Lung (tissue), 11 donors: ENCODE measurements at regions not wholly inside any gene's neighbourhood (a gene's known extent, or its start where the extent isn't known, plus 50 kb on each side); places are given as distances from the start of the nearest gene placed in this dataset.

Experiments
- ATAC-seq: fragments of 200-7000 bp; cut with Tn5 transposase; one replicate; pipeline ENCODE4 v1.9.1; 2020; ENCODE audit warnings: moderate number of reproducible peaks; ENCODE audit not compliant: insufficient read depth, low FRiP score
- DNase-seq, 3 donors: peaks; one replicate each; pipeline ENCODE4 v3.0.0-alpha.2; 2013 to 2017
- H3K27ac ChIP-seq, 2 donors: one replicate each; pipeline ENCODE4 v1.5.1; 2013; ENCODE audit warnings: mild to moderate bottlenecking in 2 of 2, moderate library complexity in 2 of 2, control low read depth in 1 of 2, inconsistent platforms in 1 of 2, low read depth in 1 of 2, low read length in 1 of 2
- H3K27me3 ChIP-seq, 3 donors: one replicate each; pipeline ENCODE4 v1.5.1; 2013; ENCODE audit warnings: low read length in 2 of 3; ENCODE audit not compliant: control insufficient read depth in 3 of 3, insufficient read depth in 3 of 3
- H3K36me3 ChIP-seq, 4 donors: one replicate each; pipeline ENCODE4 v1.5.1; 2013; ENCODE audit warnings: low read length in 4 of 4, mild to moderate bottlenecking in 1 of 4, moderate library complexity in 1 of 4; ENCODE audit not compliant: control insufficient read depth in 4 of 4, insufficient read depth in 4 of 4
- H3K4me1 ChIP-seq, 5 donors: one replicate each; pipeline ENCODE4 v1.5.1; 2013; ENCODE audit warnings: low read length in 5 of 5, mild to moderate bottlenecking in 2 of 5, moderate library complexity in 1 of 5; ENCODE audit not compliant: control insufficient read depth in 5 of 5, insufficient read depth in 5 of 5
- H3K4me3 ChIP-seq: one replicate; pipeline ENCODE4 v1.5.1; 2013; ENCODE audit warnings: mild to moderate bottlenecking, control low read depth, moderate library complexity
- H3K9ac ChIP-seq, 2 donors: one replicate each; pipeline ENCODE4 v1.5.1; 2013; ENCODE audit warnings: low read length in 2 of 2, control low read depth in 1 of 2; ENCODE audit not compliant: insufficient read depth in 1 of 2
- H3K9me3 ChIP-seq, 4 donors: one replicate each; pipeline ENCODE4 v1.5.1; 2013; ENCODE audit warnings: low read length in 3 of 4, mild to moderate bottlenecking in 1 of 4, moderate library complexity in 1 of 4; ENCODE audit not compliant: control insufficient read depth in 4 of 4, insufficient read depth in 3 of 4
- WGBS, 2 donors: extraction: QIAGEN DNeasy Blood & Tissue Kit; methylation state at CpG; one replicate each; pipeline ENCODE4 v1.1.7; 2013; 5-methylcytosine and 5-hydroxymethylcytosine counted together
- TF ChIP-seq, protein P1 (sequence below): IDR thresholded peaks from 2 replicates; pipeline ENCODE4 v1.5.1; 2012; ENCODE audit warnings: mild to moderate bottlenecking; ENCODE audit errors: control extremely low read depth, extremely low read depth
- donor health status: control.
- donor health status: control.
- donor health status: Bipolar disorder and iron deficiency.
- donor health status: healthy.
- donor health status: DM: yes; HTN: yes; CAD: no.

DNA sequence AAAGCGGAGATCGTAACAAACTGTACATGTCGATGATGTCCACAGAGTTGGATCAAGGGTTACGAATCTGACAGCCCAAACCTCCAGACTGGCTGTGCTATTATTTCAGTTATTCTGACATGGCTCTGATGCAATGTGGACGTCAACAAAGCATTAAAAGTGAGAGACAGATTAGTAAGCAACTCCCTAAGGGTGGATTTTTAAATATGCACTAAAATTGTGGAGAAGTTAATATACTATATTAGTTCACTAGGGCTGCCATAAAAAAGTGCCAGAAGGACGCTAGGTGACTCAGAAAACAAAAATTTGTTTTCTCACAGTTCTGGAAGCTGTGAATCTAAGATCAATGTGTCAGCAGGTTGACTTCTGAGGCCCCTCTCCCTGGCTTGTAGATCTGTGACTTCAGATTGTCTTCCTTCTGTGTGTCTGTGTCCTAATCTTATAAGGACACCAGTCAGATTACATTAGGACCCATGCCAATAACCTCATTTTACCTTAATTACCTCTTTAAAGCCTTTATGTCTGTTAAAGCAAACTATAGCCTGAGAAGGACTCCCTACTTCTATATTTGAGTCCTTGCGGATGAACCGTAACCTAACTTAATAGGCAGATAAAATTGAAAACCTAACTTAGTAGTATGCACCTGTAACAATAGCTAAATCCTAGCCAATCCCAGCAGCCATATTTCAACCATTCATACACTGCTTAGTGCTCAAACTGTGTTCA lies 66.0 kb upstream of the BACH1 start:
- no peak overlapping the region for H3K4me3 ChIP-seq
- H3K9me3 ChIP-seq, result peaks cover 0 to 2% (median 0%) of the 10 kb centered on the region in 4 donors
- H3K27ac ChIP-seq, result no peak overlapping the region
- TF ChIP-seq, protein P1, sequence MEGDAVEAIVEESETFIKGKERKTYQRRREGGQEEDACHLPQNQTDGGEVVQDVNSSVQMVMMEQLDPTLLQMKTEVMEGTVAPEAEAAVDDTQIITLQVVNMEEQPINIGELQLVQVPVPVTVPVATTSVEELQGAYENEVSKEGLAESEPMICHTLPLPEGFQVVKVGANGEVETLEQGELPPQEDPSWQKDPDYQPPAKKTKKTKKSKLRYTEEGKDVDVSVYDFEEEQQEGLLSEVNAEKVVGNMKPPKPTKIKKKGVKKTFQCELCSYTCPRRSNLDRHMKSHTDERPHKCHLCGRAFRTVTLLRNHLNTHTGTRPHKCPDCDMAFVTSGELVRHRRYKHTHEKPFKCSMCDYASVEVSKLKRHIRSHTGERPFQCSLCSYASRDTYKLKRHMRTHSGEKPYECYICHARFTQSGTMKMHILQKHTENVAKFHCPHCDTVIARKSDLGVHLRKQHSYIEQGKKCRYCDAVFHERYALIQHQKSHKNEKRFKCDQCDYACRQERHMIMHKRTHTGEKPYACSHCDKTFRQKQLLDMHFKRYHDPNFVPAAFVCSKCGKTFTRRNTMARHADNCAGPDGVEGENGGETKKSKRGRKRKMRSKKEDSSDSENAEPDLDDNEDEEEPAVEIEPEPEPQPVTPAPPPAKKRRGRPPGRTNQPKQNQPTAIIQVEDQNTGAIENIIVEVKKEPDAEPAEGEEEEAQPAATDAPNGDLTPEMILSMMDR, result no peak
- no peaks in the 10 kb centered on the region for H3K36me3 ChIP-seq
- DNase-seq, result no peak
- no peaks in the 10 kb centered on the region for H3K27me3 ChIP-seq
- H3K4me1 ChIP-seq, result peaks cover 0 to 16% (median 2%) of the 10 kb centered on the region in 5 donors
- 90 to 92% methylated on average over 8 of the region's 8 CpGs for WGBS, 2 donors
- ATAC-seq, result no peak
- H3K9ac ChIP-seq, result no peak overlapping the region

DNA sequence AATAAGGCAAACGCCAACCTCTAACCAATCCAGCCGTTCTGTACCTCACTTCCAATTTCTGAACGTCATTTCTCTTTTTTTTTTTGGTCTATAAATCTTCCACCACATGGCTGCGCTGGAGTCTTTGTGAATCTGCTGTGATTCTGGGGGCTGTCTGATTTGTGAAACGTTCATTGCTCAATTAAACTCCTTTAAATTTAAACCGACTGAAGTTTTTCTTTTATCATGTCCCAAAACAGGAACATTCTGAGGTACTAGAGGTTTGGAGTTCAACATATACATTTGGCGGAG lies 65.5 kb upstream of the BACH1 start:
- Histone ChIP-seq H3K9ac (no peak overlapping the region), H3K36me3 (no peaks in the 10 kb centered on the region), H3K9me3 (peaks cover 0 to 2% (median 0%) of the 10 kb centered on the region in 4 donors), H3K27me3 (no peaks in the 10 kb centered on the region), H3K27ac (no peak overlapping the region), H3K4me3 (no peak overlapping the region), H3K4me1 (peaks cover 0 to 16% (median 2%) of the 10 kb centered on the region in 5 donors)
- ATAC-seq (no peak), DNase-seq (no peak)
- TF ChIP-seq, protein P1, result no peak
- 32 to 51% methylated on average over 7 of the region's 7 CpGs for WGBS, 2 donors

DNA sequence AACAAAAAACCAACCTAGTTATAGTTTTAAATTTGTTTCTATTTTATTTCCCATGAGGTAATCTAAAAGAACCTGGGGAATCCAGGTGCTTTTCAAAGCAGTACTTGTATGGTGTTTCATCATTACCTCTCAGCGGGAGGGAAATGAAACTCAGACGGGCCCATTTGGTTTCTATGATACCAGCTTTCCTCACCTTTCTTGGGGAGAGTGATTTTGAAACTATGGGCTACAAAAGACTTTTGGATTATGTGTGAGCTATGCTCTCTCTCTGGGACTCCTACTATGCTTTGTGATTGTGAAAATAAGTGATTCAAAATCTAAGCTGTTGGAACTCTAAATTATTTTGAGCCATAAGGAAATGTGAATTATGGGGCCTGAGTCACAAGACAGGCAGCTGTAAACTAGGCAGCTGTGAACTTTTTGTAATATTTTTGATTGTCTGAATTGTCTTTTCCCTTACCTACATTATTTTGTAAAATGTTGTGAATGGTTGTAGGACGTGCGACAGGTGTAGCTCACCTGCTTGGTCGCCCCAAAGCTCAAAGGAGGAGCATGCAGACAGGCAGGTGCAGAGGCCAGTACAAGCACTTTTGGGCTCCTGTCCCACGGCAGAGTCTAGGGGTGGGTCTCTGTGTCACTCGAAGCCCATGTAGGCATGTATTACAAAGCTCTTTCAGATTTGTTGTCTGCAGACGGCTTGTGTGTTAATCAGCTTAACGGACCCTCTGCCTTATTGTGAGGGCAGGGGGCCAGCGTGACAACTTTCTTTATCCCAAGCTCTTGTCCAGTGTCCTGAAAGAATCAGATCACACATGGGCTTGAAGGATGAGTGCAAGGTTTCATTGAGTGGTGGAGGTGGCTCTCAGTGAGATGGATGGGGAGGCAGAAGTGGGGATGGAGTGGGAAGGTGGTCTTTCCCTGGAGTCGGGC lies 64.8 kb upstream of the BACH1 start:
- 83 to 87% methylated on average over 11 of the region's 11 CpGs for WGBS, 2 donors
- H3K27ac ChIP-seq, result no peak overlapping the region
- H3K27me3 ChIP-seq, result no peaks in the 10 kb centered on the region
- H3K4me3 ChIP-seq, result no peak overlapping the region
- H3K4me1 ChIP-seq, result peaks cover 0 to 16% (median 2%) of the 10 kb centered on the region in 5 donors
- TF ChIP-seq, protein P1, result no peak
- ATAC-seq (no peak), DNase-seq (no peak)
- no peak overlapping the region for H3K9ac ChIP-seq
- peaks cover 0 to 2% (median 0%) of the 10 kb centered on the region in 4 donors for H3K9me3 ChIP-seq
- no peaks in the 10 kb centered on the region for H3K36me3 ChIP-seq
